Activated CD8-positive, alpha-beta memory T cell treated with anti-CD3 and anti-CD28 coated beads, Interleukin-2, amount 10 ng/mL, durations not matched to agents 7 days and 5 days (primary cell): ENCODE measurements at regions not wholly inside any gene's neighbourhood (a gene's known extent, or its start where the extent isn't known, plus 50 kb on each side); places are given as distances from the start of the nearest gene placed in this dataset.

ENCODE experiments used
- ATAC-seq: fragments of 150-1000 bp; cut with Tn5 transposase; one replicate; pipeline ENCODE4 v1.10.0; 2021; ENCODE audit warnings: moderate library complexity
- CTCF ChIA-PET: fragments of 350-600 bp; sonication (Branson Sonifier 250); formaldehyde crosslinking; loops from one replicate; lab custom pipeline; 2021; ENCODE audit warnings: antibody characterized with exemption; lab: Charles Lee
- DNase-seq: peaks from one replicate; pipeline ENCODE4 v3.0.0-alpha.2; 2020
- H3K27ac Mint-ChIP-seq: one replicate; pipeline ENCODE4 v1.8.0; 2021; ENCODE audit warnings: mild to moderate bottlenecking, mixed read lengths
- H3K27me3 Mint-ChIP-seq: one replicate; pipeline ENCODE4 v1.8.0; 2021; ENCODE audit warnings: mixed read lengths
- H3K36me3 Mint-ChIP-seq: one replicate; pipeline ENCODE4 v1.8.0; 2021; ENCODE audit warnings: mild to moderate bottlenecking, mixed read lengths
- H3K4me1 Mint-ChIP-seq: one replicate; pipeline ENCODE4 v1.8.0; 2021; ENCODE audit warnings: mixed read lengths
- H3K4me3 Mint-ChIP-seq: one replicate; pipeline ENCODE4 v1.8.0; 2021; ENCODE audit warnings: mild to moderate bottlenecking, moderate library complexity, mixed read lengths
- H3K9me3 Mint-ChIP-seq: one replicate; pipeline ENCODE4 v1.8.0; 2022; ENCODE audit warnings: low read depth, mixed read lengths

DNA sequence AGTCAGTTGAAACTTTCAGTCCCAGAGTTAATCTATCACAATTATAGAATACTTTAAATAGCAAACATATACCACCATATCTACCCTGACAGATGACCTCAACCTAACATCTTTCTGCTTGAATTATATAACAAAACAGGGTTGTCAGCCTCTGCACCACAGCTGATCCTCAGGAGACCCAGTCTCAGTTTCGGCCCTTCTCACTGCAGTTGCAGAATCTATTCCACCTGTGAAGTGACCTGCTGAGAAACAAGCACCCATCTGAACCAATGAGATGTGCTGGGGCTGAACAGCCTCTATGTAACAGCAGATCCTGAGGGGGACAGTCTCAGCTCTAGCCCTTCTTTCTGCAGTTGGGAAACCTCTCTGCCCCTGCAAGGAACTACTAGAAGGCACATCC is 567.6 kb downstream of the KCNJ3 start:
- ATAC-seq = no peak
- no peak for DNase-seq
- CTCF ChIA-PET = no interaction called here
- H3K4me3 Mint-ChIP-seq = no peak overlapping the region
- H3K4me1 Mint-ChIP-seq = no peaks in the 10 kb centered on the region
- H3K36me3 Mint-ChIP-seq = no peaks in the 10 kb centered on the region
- H3K27me3 Mint-ChIP-seq = no peaks in the 10 kb centered on the region
- no peak overlapping the region for H3K27ac Mint-ChIP-seq
- peaks cover 3% of the 10 kb centered on the region for H3K9me3 Mint-ChIP-seq

DNA sequence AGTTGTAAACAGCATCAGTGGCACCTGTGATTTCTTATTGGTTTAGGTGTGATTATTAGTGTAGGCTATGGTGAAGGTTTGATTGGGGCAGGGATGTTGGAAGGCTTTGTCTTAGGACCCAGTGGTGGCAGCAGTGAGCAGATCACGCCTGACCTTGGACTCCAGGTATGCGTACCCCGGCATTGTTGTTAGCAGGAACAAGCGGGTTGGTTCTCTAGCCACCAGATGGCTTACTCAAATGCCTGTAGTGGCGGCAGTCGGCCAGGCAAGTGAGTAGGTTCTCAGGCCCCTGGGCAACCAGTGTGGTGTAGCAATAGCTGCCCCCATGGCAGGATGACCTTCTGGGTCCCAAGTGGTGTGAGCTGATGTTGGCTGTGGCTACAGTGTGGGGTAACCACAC is 558.3 kb downstream of the KCNJ3 start:
- Mint-ChIP-seq H3K4me3 (no peak overlapping the region), H3K9me3 (no peaks in the 10 kb centered on the region), H3K27ac (no peak overlapping the region), H3K27me3 (no peaks in the 10 kb centered on the region), H3K4me1 (no peaks in the 10 kb centered on the region), H3K36me3 (no peaks in the 10 kb centered on the region)
- CTCF ChIA-PET = no interaction called here
- DNase-seq = no peak
- no peak for ATAC-seq

DNA sequence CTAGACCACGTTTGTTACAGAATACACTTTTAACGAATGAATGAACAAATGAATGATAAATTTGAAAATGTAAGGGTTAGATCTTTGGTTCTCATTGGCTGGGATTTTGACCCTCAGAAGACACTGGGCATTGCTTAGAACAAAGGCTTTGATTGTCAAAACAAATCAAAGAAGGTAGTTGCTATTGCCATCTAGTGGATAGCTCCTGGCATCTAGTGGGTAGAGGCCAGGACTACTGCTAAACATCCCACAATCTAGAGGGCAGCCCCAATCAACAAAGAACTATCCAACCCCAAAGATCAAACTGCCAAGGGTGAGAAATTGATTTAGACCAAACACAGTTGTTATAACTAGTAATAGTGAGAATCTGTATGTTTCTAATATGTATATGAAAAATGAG is 552.3 kb downstream of the KCNJ3 start:
- H3K27ac Mint-ChIP-seq = no peak overlapping the region
- H3K27me3 Mint-ChIP-seq = no peaks in the 10 kb centered on the region
- DNase-seq = no peak
- H3K4me3 Mint-ChIP-seq = no peak overlapping the region
- no peaks in the 10 kb centered on the region for H3K9me3 Mint-ChIP-seq
- CTCF ChIA-PET = no interaction called here
- no peaks in the 10 kb centered on the region for H3K36me3 Mint-ChIP-seq
- no peaks in the 10 kb centered on the region for H3K4me1 Mint-ChIP-seq
- no peak for ATAC-seq

DNA sequence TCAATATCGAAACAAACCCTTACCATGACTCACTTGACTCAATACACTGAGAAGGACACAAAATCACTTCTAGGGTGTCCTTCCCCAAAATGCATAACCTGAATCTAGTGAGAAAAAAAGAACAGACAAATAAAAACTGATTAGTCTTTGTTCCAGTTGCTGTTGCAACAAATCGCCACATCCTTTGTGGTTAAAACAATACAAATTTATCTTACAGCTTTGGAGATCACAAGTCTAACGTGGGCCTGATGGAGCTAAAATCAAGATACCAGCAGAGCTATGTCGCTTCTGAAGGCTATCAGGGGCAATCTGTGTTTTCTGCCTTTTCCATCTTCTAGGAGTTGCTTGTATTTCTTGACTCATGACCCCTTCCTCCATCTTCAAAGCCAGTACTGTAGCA is 541.7 kb downstream of the KCNJ3 start:
- Mint-ChIP-seq H3K27ac (no peak overlapping the region), H3K4me3 (no peak overlapping the region), H3K9me3 (peaks cover 10% of the 10 kb centered on the region), H3K4me1 (no peaks in the 10 kb centered on the region), H3K27me3 (no peaks in the 10 kb centered on the region), H3K36me3 (no peaks in the 10 kb centered on the region)
- ATAC-seq (no peak), DNase-seq (no peak)
- CTCF ChIA-PET = no interaction called here

DNA sequence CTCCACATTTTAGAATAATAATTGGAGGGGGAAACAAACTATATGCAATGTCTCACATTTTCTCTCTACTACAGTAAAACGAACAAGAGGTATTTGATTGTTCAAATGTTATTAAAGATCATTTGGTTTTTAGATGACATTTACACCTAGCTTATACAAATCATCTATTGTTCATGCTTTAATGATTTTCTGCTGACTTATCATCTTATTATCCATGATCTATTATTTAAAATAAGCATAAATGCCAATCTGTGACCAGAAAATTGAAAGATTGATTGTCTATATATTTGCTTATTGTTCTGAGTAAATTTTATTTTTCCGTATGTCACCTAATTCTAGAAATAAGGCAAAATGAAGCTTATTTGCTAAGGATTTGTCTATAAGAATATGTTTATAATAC is 537.2 kb downstream of the KCNJ3 start:
- H3K27ac Mint-ChIP-seq = no peak overlapping the region
- no peak for DNase-seq
- no peaks in the 10 kb centered on the region for H3K27me3 Mint-ChIP-seq
- H3K9me3 Mint-ChIP-seq = peaks cover 5% of the 10 kb centered on the region
- ATAC-seq = no peak
- no peak overlapping the region for H3K4me3 Mint-ChIP-seq
- CTCF ChIA-PET = no interaction called here
- no peaks in the 10 kb centered on the region for H3K36me3 Mint-ChIP-seq
- no peaks in the 10 kb centered on the region for H3K4me1 Mint-ChIP-seq

DNA sequence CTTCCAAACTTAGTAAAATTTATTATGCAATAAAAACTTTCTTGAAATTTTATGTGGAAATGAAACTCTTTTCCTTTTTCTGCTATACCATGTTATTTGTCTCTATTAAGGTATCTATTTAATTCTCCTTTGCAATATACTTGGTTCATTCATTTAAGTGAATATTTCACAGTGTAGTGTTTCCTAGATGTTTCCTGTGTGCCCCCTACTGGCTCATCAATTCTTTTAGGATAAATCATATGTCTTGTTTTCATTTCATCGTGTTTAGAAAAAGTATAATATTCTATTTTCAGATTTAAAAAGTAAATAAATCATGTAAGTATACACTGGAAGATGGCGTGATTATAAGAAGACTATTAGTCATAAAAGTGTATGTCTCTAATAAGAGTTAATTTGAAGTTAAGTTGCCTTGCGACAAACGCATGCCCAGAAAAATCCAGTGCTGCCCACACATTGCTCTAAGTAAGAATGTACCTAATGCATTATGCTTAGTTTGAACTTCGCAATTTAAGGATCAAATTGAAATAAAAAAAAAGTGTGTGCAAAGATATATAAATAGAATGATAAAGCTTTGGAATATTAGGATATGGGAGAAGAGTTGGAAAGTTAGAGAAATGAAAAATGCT is 525.4 kb downstream of the KCNJ3 start:
- H3K27me3 Mint-ChIP-seq = no peaks in the 10 kb centered on the region
- H3K9me3 Mint-ChIP-seq = peaks cover 4% of the 10 kb centered on the region
- ATAC-seq = no peak
- H3K4me3 Mint-ChIP-seq = no peak overlapping the region
- H3K36me3 Mint-ChIP-seq = no peaks in the 10 kb centered on the region
- no peak overlapping the region for H3K27ac Mint-ChIP-seq
- DNase-seq = no peak
- CTCF ChIA-PET = no interaction called here
- H3K4me1 Mint-ChIP-seq = no peaks in the 10 kb centered on the region

DNA sequence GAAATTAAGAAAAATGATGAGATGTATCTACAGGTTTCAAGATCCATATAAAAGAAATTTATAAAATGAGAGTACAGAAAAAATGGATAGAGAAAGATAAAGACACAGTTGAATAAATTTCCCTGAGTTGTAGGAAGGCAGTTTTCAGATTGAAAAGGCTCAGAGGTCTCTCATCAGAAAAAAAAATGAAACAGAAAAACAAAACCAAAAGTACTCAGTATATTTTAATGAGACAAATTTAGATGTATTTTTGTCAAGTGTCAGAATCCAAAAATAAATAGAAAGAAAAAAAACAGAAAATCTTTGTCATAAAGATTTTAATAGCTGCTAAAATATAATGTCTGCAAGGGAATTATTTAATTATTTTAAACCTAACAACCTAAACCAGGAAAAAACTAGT is 520.5 kb downstream of the KCNJ3 start:
- Mint-ChIP-seq H3K9me3 (peaks cover 2% of the 10 kb centered on the region), H3K27me3 (no peaks in the 10 kb centered on the region), H3K4me3 (no peak overlapping the region), H3K27ac (no peak overlapping the region), H3K36me3 (no peaks in the 10 kb centered on the region), H3K4me1 (no peaks in the 10 kb centered on the region)
- ATAC-seq = no peak
- no peak for DNase-seq
- CTCF ChIA-PET = no interaction called here

DNA sequence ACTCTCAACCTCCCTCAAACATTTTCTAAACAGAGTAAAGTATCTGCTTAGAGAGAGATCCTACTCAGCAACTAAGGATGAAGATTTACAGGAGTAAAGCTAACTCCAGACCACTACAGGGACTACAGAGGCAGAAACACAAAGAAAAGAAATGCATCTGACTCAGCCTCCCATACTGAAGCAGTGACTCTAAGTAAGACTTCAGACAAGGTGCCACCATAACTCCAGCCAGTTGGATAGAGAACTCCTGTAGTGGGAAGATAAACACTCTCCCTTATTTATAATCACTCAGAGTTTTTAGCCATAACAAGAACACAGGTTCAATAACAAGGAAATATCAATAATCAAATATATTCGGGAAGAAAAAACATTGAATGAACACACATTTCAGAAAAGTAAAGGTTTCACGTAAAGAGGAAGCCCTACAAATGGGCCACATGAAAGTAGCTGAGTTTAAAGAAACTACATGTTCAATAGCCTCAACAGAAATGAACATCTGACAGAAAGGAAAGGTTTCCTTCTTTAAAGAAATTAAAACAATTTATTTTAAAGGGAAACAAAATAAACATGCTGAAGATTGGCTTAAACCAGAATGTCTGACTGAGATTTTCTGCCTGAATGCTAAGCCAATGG is 519.9 kb downstream of the KCNJ3 start:
- DNase-seq = no peak
- Mint-ChIP-seq H3K4me3 (no peak overlapping the region), H3K27me3 (no peaks in the 10 kb centered on the region), H3K9me3 (peaks cover 2% of the 10 kb centered on the region), H3K36me3 (no peaks in the 10 kb centered on the region), H3K27ac (no peak overlapping the region), H3K4me1 (no peaks in the 10 kb centered on the region)
- CTCF ChIA-PET = no interaction called here
- ATAC-seq = no peak

DNA sequence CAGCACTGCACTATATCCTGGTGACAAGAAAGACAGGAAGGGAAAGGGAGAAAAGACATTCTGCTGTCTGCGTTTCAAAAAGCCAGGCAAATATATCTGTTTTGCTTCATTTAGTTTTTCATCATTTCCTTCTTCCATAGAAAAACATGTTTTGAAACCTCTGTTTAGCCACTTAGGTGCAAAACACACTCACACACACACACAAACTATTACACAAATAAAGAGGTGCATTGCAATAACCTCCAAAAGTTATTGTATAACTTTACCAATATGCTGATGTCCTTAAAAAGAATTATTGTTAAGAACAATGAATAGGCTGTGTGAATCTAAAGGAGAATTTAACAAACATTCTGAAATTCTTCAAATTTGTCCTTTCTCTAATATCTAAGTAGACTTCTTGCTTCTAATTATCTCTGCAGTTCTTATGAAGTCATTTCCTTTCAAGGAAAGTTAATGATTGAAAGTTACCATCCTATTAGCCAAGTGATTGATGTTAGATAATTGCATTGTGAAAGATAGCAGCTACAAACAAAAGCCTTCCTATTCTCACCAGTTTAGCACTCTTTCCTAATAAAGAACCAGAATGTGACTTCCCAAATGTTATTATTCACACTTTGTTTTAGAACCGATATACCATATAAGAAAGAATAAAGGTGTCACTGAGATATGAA is 516.7 kb downstream of the KCNJ3 start:
- H3K27me3 Mint-ChIP-seq = no peaks in the 10 kb centered on the region
- DNase-seq (no peak), ATAC-seq (no peak)
- no peaks in the 10 kb centered on the region for H3K36me3 Mint-ChIP-seq
- CTCF ChIA-PET = no interaction called here
- H3K9me3 Mint-ChIP-seq = peaks cover 2% of the 10 kb centered on the region
- H3K4me1 Mint-ChIP-seq = no peaks in the 10 kb centered on the region
- no peak overlapping the region for H3K27ac Mint-ChIP-seq
- H3K4me3 Mint-ChIP-seq = no peak overlapping the region

DNA sequence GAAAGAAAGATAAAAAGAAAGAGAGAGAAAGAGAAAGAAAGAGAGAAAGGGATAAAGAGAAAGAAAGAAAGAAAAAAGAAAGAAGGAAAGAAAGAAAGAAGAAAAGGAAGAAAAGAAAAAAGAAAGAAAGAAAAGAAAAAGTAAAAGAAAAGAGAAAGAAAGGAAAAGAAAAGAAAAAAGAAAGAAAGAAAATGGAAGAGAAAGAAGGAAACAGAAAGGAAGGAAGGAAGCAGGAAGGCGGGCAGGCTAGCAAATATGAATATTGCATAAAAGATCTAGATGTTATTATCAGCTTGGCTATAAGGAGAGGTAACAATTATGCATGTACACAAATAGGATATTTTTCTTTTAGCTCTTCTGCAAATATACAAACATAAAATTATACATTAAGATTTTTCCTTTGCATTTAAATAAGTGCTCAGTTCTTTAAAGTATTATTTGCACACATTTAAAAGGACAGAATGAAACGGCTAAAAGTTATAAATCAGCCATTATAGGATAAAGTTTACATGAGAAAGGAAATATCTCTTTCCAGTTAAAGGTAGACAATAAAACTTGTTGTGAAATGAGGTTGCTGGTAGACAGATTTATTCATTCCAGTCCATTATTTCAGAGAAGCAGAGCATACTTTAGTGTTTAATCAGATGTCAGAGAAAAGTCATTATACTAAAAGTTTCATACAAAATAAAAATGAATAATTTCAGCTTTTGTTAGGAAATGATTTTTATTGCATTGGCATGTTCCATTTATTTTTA is 511.4 kb downstream of the KCNJ3 start:
- H3K27ac Mint-ChIP-seq = no peak overlapping the region
- DNase-seq = no peak
- H3K9me3 Mint-ChIP-seq = no peaks in the 10 kb centered on the region
- CTCF ChIA-PET = no interaction called here
- no peaks in the 10 kb centered on the region for H3K27me3 Mint-ChIP-seq
- H3K4me1 Mint-ChIP-seq = no peaks in the 10 kb centered on the region
- no peak overlapping the region for H3K4me3 Mint-ChIP-seq
- H3K36me3 Mint-ChIP-seq = no peaks in the 10 kb centered on the region
- no peak for ATAC-seq

DNA sequence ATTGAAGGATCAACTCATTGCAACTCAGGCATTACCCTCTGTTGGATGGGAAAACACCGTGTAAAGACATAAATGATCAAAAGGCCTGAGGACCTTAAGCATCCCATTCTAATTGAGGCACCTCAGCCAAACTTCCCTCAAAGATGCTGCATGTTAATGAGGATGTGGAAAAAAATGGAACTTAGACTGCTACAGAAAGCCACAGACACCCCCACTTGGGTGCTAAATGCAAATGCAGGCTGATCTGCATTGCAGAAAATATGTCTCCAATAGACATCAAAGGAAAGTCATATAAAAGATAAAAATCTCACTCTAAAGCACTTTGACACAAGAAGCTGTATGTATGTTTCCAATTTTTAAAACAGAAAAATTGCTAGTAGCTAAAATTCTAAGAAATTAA is 504.7 kb downstream of the KCNJ3 start:
- no peaks in the 10 kb centered on the region for H3K9me3 Mint-ChIP-seq
- CTCF ChIA-PET = no interaction called here

DNA sequence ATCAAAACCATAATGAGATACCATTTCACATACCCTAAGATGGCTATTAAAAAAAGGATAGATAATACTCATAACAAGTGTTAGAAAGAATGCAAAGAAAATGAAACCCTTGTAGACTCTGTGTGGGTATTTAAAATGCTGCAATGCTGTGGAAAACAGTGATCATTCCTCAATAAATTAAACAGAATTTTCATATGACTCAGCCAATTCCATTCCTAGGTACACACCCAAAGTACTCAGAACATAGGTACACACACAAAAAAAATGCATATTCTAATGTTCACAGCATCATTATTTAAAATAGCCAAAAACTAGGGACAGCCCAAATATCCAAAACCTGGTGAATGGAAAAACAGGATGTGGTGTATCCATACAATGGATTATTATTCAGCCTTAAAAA is 502.3 kb downstream of the KCNJ3 start:
- H3K36me3 Mint-ChIP-seq = no peaks in the 10 kb centered on the region
- no peaks in the 10 kb centered on the region for H3K9me3 Mint-ChIP-seq
- DNase-seq (no peak), ATAC-seq (no peak)
- no peak overlapping the region for H3K27ac Mint-ChIP-seq
- no peak overlapping the region for H3K4me3 Mint-ChIP-seq
- H3K4me1 Mint-ChIP-seq = no peaks in the 10 kb centered on the region
- CTCF ChIA-PET = no interaction called here
- H3K27me3 Mint-ChIP-seq = no peaks in the 10 kb centered on the region

More for the DNA sequence above, 504.7 kb downstream of the KCNJ3 start:
- Mint-ChIP-seq H3K27ac (no peak overlapping the region), H3K36me3 (no peaks in the 10 kb centered on the region), H3K4me3 (no peak overlapping the region), H3K4me1 (no peaks in the 10 kb centered on the region), H3K27me3 (no peaks in the 10 kb centered on the region)
- no peak for DNase-seq
- no peak for ATAC-seq

DNA sequence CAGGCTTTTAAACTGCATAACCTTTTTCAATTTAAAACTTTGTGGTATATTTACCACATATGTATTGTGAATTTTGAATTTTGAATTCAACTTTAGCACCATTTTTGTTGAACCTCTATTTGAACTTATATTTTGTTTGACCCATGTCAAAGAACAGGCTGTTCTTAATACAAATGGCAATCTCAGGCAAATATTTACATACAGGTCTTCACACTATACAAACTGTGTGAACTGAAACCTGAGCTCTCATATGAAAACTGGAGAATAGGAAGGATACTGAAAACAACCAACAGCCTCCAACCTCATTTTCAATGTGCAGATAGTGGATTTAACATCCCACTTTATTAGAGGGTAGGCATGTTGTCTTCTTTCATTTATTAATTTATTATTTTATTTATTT is 491.8 kb downstream of the KCNJ3 start:
- DNase-seq (no peak), ATAC-seq (no peak)
- no peaks in the 10 kb centered on the region for H3K36me3 Mint-ChIP-seq
- CTCF ChIA-PET = no interaction called here
- no peaks in the 10 kb centered on the region for H3K4me1 Mint-ChIP-seq
- no peaks in the 10 kb centered on the region for H3K9me3 Mint-ChIP-seq
- H3K27me3 Mint-ChIP-seq = no peaks in the 10 kb centered on the region
- H3K27ac Mint-ChIP-seq = no peak overlapping the region
- H3K4me3 Mint-ChIP-seq = no peak overlapping the region

DNA sequence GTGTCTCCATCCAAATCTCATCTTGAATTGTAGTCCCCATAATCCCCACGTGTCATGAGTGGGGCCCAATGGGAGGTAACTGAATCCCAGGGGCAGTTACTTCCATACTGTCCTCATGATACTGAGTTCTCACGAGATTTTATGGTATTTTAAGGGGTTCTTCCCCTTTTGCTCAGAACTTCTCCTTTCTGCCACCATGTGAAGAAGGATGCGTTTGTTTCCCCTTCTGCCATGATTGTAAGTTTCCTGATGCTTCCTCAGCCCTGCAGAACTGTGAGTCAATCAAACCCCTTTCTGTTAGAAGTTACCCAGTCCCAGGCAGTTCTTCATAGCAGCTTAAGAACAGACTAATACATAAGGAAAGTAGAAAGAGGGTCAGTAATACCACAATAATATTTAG is 480.4 kb downstream of the KCNJ3 start:
- DNase-seq (no peak), ATAC-seq (no peak)
- Mint-ChIP-seq H3K9me3 (no peaks in the 10 kb centered on the region), H3K4me3 (no peak overlapping the region), H3K27ac (no peak overlapping the region), H3K27me3 (no peaks in the 10 kb centered on the region), H3K36me3 (no peaks in the 10 kb centered on the region), H3K4me1 (no peaks in the 10 kb centered on the region)
- CTCF ChIA-PET = no interaction called here
